AG09319 (cell line): ENCODE measurements at regions not wholly inside any gene's neighbourhood (a gene's known extent, or its start where the extent isn't known, plus 50 kb on each side); places are given as distances from the start of the nearest gene placed in this dataset.

ENCODE experiments used
- DNase-seq: peaks from one replicate; pipeline ENCODE4 v3.0.0-alpha.2; 2010; ENCODE audit warnings: low read depth; ENCODE audit errors: extremely low read depth
- TF ChIP-seq, protein P1 (sequence below): IDR thresholded peaks from 2 replicates; pipeline ENCODE4 v1.5.1; 2011; ENCODE audit warnings: low read depth, mild to moderate bottlenecking, inconsistent platforms, low read length, moderate library complexity

DNA sequence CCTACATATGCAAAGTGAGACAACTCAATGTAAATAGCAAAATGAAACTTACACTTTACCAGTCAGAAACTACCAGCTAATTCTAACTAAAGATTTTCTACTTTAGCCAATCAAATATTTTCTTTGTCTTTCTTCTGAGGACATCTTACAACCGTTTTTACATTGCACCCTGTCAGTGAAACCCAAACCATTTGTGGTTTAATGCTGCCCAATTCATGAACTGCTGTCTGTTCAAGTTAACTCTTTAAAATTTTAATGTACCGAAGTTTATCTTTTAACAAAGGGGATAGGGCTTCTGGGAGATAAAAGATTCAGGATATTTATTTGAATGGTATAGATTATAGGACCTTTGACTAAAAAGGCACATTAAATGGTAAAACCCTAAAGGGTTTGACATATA is 121.3 kb upstream of the HDDC2 start:
- no peak for DNase-seq
- TF ChIP-seq, protein P1, sequence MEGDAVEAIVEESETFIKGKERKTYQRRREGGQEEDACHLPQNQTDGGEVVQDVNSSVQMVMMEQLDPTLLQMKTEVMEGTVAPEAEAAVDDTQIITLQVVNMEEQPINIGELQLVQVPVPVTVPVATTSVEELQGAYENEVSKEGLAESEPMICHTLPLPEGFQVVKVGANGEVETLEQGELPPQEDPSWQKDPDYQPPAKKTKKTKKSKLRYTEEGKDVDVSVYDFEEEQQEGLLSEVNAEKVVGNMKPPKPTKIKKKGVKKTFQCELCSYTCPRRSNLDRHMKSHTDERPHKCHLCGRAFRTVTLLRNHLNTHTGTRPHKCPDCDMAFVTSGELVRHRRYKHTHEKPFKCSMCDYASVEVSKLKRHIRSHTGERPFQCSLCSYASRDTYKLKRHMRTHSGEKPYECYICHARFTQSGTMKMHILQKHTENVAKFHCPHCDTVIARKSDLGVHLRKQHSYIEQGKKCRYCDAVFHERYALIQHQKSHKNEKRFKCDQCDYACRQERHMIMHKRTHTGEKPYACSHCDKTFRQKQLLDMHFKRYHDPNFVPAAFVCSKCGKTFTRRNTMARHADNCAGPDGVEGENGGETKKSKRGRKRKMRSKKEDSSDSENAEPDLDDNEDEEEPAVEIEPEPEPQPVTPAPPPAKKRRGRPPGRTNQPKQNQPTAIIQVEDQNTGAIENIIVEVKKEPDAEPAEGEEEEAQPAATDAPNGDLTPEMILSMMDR: no peak

DNA sequence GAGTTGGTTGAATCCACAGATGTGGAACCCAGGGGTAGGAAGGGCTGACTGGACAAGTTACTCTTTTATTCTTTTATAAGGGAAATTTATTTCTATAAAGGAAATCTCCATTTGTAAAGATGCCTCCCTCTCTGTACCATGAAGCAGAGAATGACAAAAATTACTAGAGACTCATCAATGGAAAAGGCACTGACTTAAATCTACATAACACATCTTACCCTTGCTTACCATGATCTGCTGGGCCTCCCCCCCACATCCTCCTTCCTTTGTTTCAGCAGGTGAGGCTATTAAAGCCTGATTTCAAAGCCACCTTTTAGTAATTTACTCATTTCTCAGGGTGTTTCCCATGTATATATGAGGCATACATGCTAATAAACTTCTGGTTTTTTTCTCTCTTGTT is 130.2 kb upstream of the HDDC2 start:
- no peak for DNase-seq
- TF ChIP-seq, protein P1: no peak

DNA sequence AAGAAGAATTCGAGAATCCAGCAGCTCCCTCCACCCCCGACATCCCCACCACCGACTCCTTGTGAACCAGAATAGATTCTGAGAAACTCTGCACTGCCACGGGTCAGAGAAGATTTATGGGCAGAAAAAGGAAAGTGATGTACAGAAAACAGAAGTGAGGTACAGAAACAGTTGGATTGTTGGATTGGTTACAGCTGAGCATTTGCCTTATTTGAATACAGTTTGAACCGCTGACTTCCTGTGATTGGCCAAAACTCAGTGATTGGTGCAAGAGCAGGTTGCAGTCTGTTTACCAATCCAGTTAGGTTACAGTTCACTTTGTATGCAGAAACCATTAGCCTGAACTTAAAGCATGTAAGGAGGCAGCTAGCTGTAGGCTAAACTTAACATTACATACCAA is 131.2 kb upstream of the HDDC2 start:
- no peak for DNase-seq
- TF ChIP-seq, protein P1: no peak

DNA sequence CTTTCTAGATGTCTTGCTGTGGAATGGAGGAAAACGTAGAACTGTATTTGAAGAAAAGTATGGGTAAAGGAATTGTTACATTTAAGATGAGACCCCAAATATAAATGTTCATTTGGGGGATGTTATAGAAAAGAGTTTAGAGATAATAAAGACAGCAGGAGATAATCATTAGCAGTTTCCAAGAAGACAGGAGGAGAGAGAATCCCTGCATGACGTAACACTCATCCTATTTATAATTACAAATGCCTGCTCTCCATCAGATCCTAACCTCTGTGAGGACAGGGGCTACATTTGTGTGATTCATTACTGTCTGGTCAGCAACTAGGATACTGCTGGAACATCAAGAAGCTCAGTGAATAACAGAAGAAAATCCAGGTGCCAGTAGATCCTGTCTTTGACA is 133.0 kb upstream of the HDDC2 start:
- TF ChIP-seq, protein P1: no peak
- no peak for DNase-seq

- TF ChIP-seq, protein P1: no peak
- no peak for DNase-seq
Observed at GRCh38 chr6:125439512-125439911, 137.7 kb upstream of the HDDC2 start.

- no peak for DNase-seq
- TF ChIP-seq, protein P1: no peak
Observed at GRCh38 chr6:125444006-125444923, 142.5 kb upstream of the HDDC2 start.

- no peak for DNase-seq
- TF ChIP-seq, protein P1: no peak
Observed at GRCh38 chr6:125445054-125445453, 143.3 kb upstream of the HDDC2 start.
